ENCODE measurements at regions not wholly inside any gene's neighbourhood (a gene's known extent, or its start where the extent isn't known, plus 50 kb on each side); places are given as distances from the start of the nearest gene placed in this dataset.
A peak's percentile ranks its signal among the peaks of the same experiment; 100 is the strongest.

GRCh38 chr15:69881302-69881670, 216.4 kb downstream of the TLE3 start:
- DNase-seq: no peak

GRCh38 chr15:69881766-69882165, 216.0 kb downstream of the TLE3 start:
- DNase-seq: peak; percentile 54

- DNase-seq: no peak
Measured at GRCh38 chr15:69883306-69883705, 214.4 kb downstream of the TLE3 start.

DNA sequence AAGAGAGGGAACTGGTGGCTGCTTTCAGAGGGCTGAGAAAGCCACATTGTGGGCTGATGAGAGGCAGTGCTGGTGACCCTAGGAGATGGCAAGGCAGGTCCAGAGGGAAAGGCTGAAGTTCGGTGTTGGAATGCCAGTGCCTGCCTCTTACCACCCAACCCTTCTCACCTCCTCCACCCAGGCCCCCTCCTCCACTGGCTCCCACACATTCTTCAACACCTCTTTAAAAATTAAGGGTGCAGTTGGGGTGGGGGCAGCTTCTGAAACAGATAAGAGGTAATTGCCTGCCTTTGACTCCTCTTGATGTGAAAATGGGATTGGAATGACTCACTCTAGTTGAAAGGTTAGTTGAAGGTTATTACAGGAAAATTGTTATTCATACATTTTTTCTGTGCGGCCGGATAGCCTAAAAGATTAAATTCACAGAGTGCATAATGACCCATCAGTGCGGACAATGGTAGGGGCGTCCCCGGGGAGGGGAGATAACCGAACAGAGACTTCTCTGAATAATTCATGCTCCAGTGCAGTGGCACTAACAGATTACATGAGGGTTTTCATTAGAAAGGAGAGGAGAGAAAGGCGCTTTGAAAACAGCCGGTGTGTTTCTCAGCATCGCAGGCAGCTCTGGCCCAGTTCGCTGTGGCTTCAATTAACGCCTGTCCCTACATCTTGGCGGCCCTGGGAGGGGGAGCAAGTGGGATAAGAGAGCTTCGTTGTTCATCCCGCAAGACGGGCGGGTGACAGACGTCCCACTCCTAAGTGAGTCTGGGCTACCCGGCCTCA, 212.4 kb downstream of the TLE3 start:
- no peak for DNase-seq

- DNase-seq: peak; percentile 82
Measured at GRCh38 chr15:69887009-69887408, 210.7 kb downstream of the TLE3 start.

- no peak for DNase-seq
Measured at GRCh38 chr15:69887553-69887952, 210.2 kb downstream of the TLE3 start.

- DNase-seq: no peak
Measured at GRCh38 chr15:69888406-69888805, 209.3 kb downstream of the TLE3 start.

DNA sequence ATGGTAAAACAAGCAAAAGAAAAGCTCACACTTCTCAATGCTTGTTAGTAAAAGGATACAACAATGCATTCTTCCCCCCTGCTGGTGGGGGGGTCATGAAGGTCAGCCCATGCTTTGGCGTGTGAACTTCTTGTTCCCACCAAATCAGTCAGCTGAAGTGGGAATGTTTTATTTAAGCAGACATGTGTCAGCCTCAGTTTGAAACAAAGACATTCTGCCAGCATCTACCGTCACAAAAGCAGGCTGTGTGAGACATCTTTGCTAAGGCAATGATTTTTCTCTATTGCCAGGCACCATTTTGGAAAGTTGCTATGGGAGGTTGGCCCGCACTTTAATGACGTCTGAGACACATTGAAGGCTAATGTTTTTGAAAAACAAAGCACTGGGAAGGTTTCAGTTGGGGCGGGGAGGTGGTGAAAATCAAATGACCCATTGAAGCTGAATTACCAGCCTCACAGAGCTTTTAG, 206.6 kb downstream of the TLE3 start:
- no peak for DNase-seq

GRCh38 chr15:69891606-69892005, 206.1 kb downstream of the TLE3 start:
- no peak for DNase-seq

- DNase-seq: no peak
Measured at GRCh38 chr15:69892351-69892750, 205.4 kb downstream of the TLE3 start.

- no peak for DNase-seq
Measured at GRCh38 chr15:69893086-69893485, 204.6 kb downstream of the TLE3 start.

- DNase-seq: no peak
Measured at GRCh38 chr15:69893863-69894262, 203.9 kb downstream of the TLE3 start.

GRCh38 chr15:69895202-69895601, 202.5 kb downstream of the TLE3 start:
- DNase-seq: no peak

GRCh38 chr15:69896606-69897005, 201.1 kb downstream of the TLE3 start:
- DNase-seq: no peak

- no peak for DNase-seq
Measured at GRCh38 chr15:69897061-69897460, 200.7 kb downstream of the TLE3 start.

GRCh38 chr15:69897471-69898237, 200.1 kb downstream of the TLE3 start:
- no peak for DNase-seq

GRCh38 chr15:69898243-69898642, 199.5 kb downstream of the TLE3 start:
- DNase-seq: no peak

- DNase-seq: no peak
Measured at GRCh38 chr15:69902414-69903062, 195.2 kb downstream of the TLE3 start.

- DNase-seq: no peak
Measured at GRCh38 chr15:69903470-69904469, 193.9 kb downstream of the TLE3 start.

- no peak for DNase-seq
Measured at GRCh38 chr15:69906256-69907185, 191.2 kb downstream of the TLE3 start.

DNA sequence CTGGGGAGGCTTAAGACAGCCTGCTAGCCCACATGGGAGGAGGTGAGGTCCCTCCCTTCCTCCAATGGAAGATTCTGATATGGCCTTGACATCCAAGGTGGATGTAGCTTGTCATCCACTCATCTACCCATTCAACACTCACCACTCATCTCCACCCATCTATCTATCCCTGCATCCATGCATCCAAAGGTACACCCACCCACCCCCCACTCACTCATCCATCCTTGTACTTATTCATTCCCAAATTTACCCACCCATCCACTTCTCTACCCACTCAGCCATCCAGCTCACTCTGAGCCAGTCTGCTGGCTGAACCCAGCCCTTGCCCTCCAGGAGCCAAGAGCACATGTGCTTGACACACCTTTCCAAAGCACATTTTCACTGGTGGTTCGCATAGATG, 189.7 kb downstream of the TLE3 start:
- DNase-seq: no peak

All from NCI-H524 treated with DMSO at 0.1 percent for 48 hours (cell line).